ENCODE measurements at regions not wholly inside any gene's neighbourhood (a gene's known extent, or its start where the extent isn't known, plus 50 kb on each side); places are given as distances from the start of the nearest gene placed in this dataset.

GRCh38 chr6:6821639-6822261, 233.2 kb downstream of the LY86 start:
- no peak for TF ChIP-seq CTCF (conservative IDR thresholded peaks at IDR 0.05; ENCODE audit: low read length)
- no peak overlapping the region for H3K4me3 ChIP-seq (ENCODE audit: low read length)
- DNase-seq (ENCODE audit: low read depth), result no peak

DNA sequence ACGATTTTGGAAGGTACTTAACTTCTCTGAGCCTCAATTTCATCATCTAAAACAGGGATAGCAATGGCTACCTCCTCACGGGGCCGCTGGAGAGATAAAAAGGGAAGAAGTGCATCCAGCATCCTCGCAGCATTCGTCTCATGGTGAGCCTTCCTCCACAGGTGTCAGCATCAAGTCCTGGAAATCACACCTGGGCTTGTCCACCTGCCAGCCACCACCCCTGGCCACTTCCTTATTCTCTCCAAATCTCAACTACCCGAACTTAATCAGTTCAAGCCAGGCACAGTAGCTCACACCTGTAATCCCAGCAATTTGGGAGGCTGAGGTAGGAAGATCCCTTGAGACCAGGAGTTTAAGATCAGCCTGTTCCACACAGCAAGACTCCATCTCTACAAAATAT, 234.5 kb downstream of the LY86 start:
- TF ChIP-seq CTCF (conservative IDR thresholded peaks at IDR 0.05; ENCODE audit: low read length), result no peak
- no peak overlapping the region for H3K4me3 ChIP-seq (ENCODE audit: low read length)
- DNase-seq (ENCODE audit: low read depth), result no peak

DNA sequence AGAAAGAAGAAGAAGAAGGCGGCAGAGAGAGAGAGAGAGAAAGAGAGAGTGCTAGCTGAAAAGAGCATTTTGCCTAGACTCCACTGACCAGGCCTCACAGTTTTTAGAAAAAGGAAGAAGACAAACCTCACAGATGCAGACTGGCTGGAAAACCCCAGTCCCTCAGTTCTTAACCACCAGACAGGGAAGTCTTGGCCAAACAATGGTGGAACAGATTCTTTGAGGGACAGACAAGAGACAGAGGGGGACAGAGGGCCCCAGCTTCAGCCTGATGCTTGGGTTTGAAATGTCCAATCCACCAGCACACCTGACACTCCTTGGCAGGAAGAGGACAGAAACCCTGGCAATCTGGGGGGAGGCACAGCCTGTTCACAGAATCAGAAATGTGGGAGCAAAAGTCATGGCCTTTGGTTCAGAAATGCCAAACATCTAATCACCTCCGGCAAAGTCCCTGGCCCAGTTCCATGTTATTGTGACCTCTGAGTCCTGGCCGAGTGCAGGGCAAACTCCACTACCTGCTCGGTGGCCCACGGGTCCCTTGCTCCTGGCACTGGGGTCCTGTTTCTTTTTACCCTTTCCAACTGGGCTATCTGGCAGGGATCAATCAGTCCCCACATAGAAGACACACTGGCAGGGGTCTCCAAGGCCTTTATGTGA, 235.2 kb downstream of the LY86 start:
- no peak for DNase-seq (ENCODE audit: low read depth)
- TF ChIP-seq CTCF (conservative IDR thresholded peaks at IDR 0.05; ENCODE audit: low read length), result no peak
- H3K4me3 ChIP-seq (ENCODE audit: low read length), result no peak overlapping the region

GRCh38 chr6:6824381-6824780, 235.9 kb downstream of the LY86 start:
- no peak for TF ChIP-seq CTCF (conservative IDR thresholded peaks at IDR 0.05; ENCODE audit: low read length)
- no peak for DNase-seq (ENCODE audit: low read depth)

GRCh38 chr6:6825193-6825784, 236.8 kb downstream of the LY86 start:
- DNase-seq (ENCODE audit: low read depth), result no peak
- H3K4me3 ChIP-seq (ENCODE audit: low read length), result no peak overlapping the region
- no peak for TF ChIP-seq CTCF (conservative IDR thresholded peaks at IDR 0.05; ENCODE audit: low read length)

More at GRCh38 chr6:6824381-6824780, 235.9 kb downstream of the LY86 start:
- H3K4me3 ChIP-seq (ENCODE audit: low read length), result no peak overlapping the region

DNA sequence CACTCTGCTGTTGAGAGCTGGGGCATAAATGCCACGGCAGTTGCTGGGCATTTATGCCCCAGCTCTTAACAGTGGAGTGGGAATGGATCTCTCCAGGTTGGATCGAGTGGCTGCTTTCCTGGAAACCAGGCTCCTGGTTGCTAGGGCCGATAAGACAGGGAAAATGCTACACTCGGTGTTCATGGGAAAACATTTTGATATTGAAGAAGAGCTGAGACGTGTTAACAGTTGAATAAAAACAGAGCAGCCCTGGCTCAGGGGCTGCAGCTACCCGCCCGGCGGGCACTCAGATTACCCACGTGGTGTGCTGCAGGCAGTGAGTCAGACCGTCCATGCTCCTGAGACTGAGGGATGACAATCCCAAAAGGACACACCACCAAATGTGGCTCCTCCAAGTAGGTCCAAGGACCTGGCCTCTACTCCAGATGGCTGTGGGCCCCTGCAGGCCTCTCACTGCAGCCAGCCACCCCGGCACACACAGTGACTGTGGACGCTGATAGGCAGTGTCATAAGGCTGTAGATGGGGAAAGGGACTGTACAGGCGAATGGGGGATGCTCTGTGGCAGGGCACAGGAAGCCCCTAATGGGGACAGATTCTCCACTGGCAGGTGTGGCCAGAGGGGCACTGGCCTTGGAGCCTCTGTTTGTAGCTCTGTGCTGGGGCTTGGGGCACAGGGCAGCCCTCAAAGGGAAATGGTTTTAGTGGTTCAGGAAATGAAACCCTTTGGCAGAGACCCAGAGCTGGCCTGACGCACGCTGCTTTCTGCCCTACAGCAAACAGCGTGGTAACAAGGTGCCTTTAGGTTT, 237.8 kb downstream of the LY86 start:
- H3K4me3 ChIP-seq (ENCODE audit: low read length), result no peak overlapping the region
- no peak for DNase-seq (ENCODE audit: low read depth)
- TF ChIP-seq CTCF (conservative IDR thresholded peaks at IDR 0.05; ENCODE audit: low read length), result no peak

Measured in AG10803 (cell line).